ENCODE measurements at regions not wholly inside any gene's neighbourhood (a gene's known extent, or its start where the extent isn't known, plus 50 kb on each side); places are given as distances from the start of the nearest gene placed in this dataset.

DNA sequence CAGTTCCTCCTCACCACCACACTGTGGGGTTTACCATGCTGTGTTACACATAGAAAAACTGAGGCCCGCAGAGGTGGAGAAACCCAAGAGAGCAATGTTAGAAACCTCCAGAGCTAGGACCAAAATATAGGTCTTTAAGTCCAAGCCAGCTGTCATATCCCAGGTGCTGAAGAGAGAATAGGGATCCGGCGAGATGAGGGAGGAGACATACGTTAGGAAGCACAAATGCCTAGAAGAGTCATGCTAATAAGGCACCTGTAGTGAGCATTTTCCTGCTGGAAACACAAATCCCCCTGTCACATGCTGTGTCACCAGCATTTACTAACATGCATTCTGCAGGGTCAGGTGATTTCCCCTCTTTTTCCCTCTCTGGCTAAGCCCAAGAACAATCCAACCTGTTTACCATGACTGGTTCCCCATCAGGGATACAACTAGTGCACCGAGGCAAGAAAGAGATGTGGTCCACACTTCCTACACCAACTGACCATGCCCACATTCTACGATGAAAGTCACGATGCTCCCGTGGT, 168.6 kb upstream of the CAMK1G start:
- H3K79me2 ChIP-seq (ENCODE audit: low read length) = no peaks in the 10 kb centered on the region
- H3K4me1 ChIP-seq (ENCODE audit: low read length) = no peaks in the 10 kb centered on the region
- no peaks in the 10 kb centered on the region for H4K20me1 ChIP-seq (ENCODE audit: insufficient read depth, low read length)
- TF ChIP-seq, protein P1, sequence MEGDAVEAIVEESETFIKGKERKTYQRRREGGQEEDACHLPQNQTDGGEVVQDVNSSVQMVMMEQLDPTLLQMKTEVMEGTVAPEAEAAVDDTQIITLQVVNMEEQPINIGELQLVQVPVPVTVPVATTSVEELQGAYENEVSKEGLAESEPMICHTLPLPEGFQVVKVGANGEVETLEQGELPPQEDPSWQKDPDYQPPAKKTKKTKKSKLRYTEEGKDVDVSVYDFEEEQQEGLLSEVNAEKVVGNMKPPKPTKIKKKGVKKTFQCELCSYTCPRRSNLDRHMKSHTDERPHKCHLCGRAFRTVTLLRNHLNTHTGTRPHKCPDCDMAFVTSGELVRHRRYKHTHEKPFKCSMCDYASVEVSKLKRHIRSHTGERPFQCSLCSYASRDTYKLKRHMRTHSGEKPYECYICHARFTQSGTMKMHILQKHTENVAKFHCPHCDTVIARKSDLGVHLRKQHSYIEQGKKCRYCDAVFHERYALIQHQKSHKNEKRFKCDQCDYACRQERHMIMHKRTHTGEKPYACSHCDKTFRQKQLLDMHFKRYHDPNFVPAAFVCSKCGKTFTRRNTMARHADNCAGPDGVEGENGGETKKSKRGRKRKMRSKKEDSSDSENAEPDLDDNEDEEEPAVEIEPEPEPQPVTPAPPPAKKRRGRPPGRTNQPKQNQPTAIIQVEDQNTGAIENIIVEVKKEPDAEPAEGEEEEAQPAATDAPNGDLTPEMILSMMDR (IDR thresholded peaks at IDR 0.05; ENCODE audit: low read length) = no peak
- TF ChIP-seq EZH2 (optimal IDR thresholded peaks at IDR 0.05; ENCODE audit: low read depth, low read length) = no peak
- no peak for TF ChIP-seq EZH2phosphoT487 (IDR thresholded peaks at IDR 0.05; ENCODE audit: low read length)
- H3K27ac ChIP-seq (ENCODE audit: low read length) = no peak overlapping the region
- no peaks in the 10 kb centered on the region for H3K9me3 ChIP-seq (replicated peaks; ENCODE audit: insufficient read depth, low read length)
- no peaks in the 10 kb centered on the region for H3K36me3 ChIP-seq (replicated peaks; ENCODE audit: insufficient read depth, low read length)
- H3K4me3 ChIP-seq (ENCODE audit: low read length) = no peak overlapping the region
- no peak for DNase-seq
- no peaks in the 10 kb centered on the region for H3K9me2 ChIP-seq (replicated peaks; ENCODE audit: insufficient read depth, low read length)
- H2AFZ ChIP-seq (ENCODE audit: low read length) = no peak overlapping the region
- no peak overlapping the region for H3K4me2 ChIP-seq (ENCODE audit: low read depth, low read length)
- no peak overlapping the region for H3K9ac ChIP-seq (ENCODE audit: low read length)
- H3K27me3 ChIP-seq (replicated peaks; ENCODE audit: insufficient read depth, low read length) = no peaks in the 10 kb centered on the region
- no peaks in the 10 kb centered on the region for H3F3A ChIP-seq (ENCODE audit: insufficient read depth, low read length)

DNA sequence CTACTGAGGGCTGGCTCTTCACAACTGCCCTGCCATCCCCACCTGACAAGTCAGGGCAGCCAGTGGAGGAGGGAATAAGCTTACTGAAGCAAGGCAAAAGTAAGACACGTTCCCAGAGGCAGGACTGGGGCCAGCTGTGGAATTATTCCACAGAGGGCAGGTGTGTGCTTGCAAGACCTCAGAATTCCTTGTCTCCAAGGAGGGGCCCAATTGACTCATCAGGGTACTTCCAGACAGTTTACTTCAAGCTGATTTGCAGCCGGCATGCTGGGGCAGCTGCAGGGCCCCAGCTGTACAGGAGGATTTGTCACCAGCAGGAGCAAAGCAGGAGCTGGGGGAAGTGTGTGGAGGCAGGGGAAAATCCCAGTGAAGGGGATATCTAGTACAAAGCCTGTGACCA, 167.5 kb upstream of the CAMK1G start:
- no peaks in the 10 kb centered on the region for H3K9me3 ChIP-seq (replicated peaks; ENCODE audit: insufficient read depth, low read length)
- no peaks in the 10 kb centered on the region for H3K36me3 ChIP-seq (replicated peaks; ENCODE audit: insufficient read depth, low read length)
- no peak for TF ChIP-seq EZH2 (optimal IDR thresholded peaks at IDR 0.05; ENCODE audit: low read depth, low read length)
- TF ChIP-seq, protein P1 (IDR thresholded peaks at IDR 0.05; ENCODE audit: low read length) = no peak
- TF ChIP-seq EZH2phosphoT487 (IDR thresholded peaks at IDR 0.05; ENCODE audit: low read length) = no peak
- no peaks in the 10 kb centered on the region for H3K79me2 ChIP-seq (ENCODE audit: low read length)
- no peaks in the 10 kb centered on the region for H3K27me3 ChIP-seq (replicated peaks; ENCODE audit: insufficient read depth, low read length)
- no peak overlapping the region for H2AFZ ChIP-seq (ENCODE audit: low read length)
- H4K20me1 ChIP-seq (ENCODE audit: insufficient read depth, low read length) = no peaks in the 10 kb centered on the region
- DNase-seq = no peak
- H3K4me3 ChIP-seq (ENCODE audit: low read length) = no peak overlapping the region
- H3K9ac ChIP-seq (ENCODE audit: low read length) = no peak overlapping the region
- no peaks in the 10 kb centered on the region for H3K9me2 ChIP-seq (replicated peaks; ENCODE audit: insufficient read depth, low read length)
- no peaks in the 10 kb centered on the region for H3F3A ChIP-seq (ENCODE audit: insufficient read depth, low read length)
- no peak overlapping the region for H3K4me2 ChIP-seq (ENCODE audit: low read depth, low read length)
- H3K4me1 ChIP-seq (ENCODE audit: low read length) = peaks cover 3% of the 10 kb centered on the region
- H3K27ac ChIP-seq (ENCODE audit: low read length) = no peak overlapping the region

DNA sequence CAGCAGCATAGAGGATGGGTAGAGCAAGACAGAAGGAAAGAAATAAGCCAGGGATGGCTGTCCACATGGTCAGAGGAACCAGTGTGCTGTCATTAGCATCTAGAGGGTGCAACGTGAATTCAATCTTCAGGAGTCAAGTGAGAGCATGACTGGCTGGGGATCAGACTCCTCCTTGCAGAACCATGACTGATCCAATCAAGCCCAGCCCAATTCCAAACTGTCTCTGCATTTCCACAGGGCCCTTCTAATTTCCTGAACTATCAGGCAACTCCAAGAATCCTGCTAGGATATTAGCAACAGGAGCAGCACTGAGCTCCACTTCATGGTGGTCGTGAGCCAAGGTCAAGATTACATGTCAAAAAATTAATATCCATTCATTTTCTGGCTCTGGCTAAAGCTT, 166.8 kb upstream of the CAMK1G start:
- Histone ChIP-seq H3K9me2 (replicated peaks; ENCODE audit: insufficient read depth, low read length) (no peaks in the 10 kb centered on the region), H2AFZ (ENCODE audit: low read length) (no peak overlapping the region), H3K4me3 (ENCODE audit: low read length) (no peak overlapping the region), H3K4me2 (ENCODE audit: low read depth, low read length) (no peak overlapping the region), H3K9me3 (replicated peaks; ENCODE audit: insufficient read depth, low read length) (no peaks in the 10 kb centered on the region), H3K9ac (ENCODE audit: low read length) (no peak overlapping the region), H4K20me1 (ENCODE audit: insufficient read depth, low read length) (no peaks in the 10 kb centered on the region), H3K27me3 (replicated peaks; ENCODE audit: insufficient read depth, low read length) (no peaks in the 10 kb centered on the region), H3K27ac (ENCODE audit: low read length) (no peak overlapping the region), H3K4me1 (ENCODE audit: low read length) (peaks cover 10% of the 10 kb centered on the region), H3K36me3 (replicated peaks; ENCODE audit: insufficient read depth, low read length) (no peaks in the 10 kb centered on the region), H3F3A (ENCODE audit: insufficient read depth, low read length) (peaks cover 4% of the 10 kb centered on the region; the same call in 1 of the 2 replicates), H3K79me2 (ENCODE audit: low read length) (no peaks in the 10 kb centered on the region)
- no peak for DNase-seq
- TF ChIP-seq EZH2phosphoT487 (IDR thresholded peaks at IDR 0.05; ENCODE audit: low read length) (no peak), EZH2 (optimal IDR thresholded peaks at IDR 0.05; ENCODE audit: low read depth, low read length) (no peak)
- TF ChIP-seq, protein P1 (IDR thresholded peaks at IDR 0.05; ENCODE audit: low read length) = no peak

Measured in MM.1S (cell line).